ENCODE measurements at regions not wholly inside any gene's neighbourhood (a gene's known extent, or its start where the extent isn't known, plus 50 kb on each side); places are given as distances from the start of the nearest gene placed in this dataset.

GRCh38 chr4:155468282-155468681 lies 91.5 kb upstream of the MAP9 start:
- H2BK120ac ChIP-seq (ENCODE audit: low read depth, low read length, poor library complexity, severe bottlenecking): no peak overlapping the region
- H3K27ac ChIP-seq (ENCODE audit: insufficient read length, low read depth, low read length): no peak overlapping the region
- no peak overlapping the region for H2AFZ ChIP-seq (ENCODE audit: low read length)
- no peaks in the 10 kb centered on the region for H3K79me2 ChIP-seq (ENCODE audit: insufficient read depth, low read length)
- H2AK5ac ChIP-seq (ENCODE audit: insufficient read length, low read length): no peak overlapping the region
- no peaks in the 10 kb centered on the region for H3K23me2 ChIP-seq (ENCODE audit: insufficient read length, low read depth, low read length, poor library complexity, severe bottlenecking)
- no peak overlapping the region for H2BK15ac ChIP-seq (ENCODE audit: low read depth, low read length)
- no peak overlapping the region for H3T11ph ChIP-seq (ENCODE audit: low read length)
- H3K18ac ChIP-seq (ENCODE audit: insufficient read length, low read depth, low read length): no peak overlapping the region
- no peaks in the 10 kb centered on the region for H4K20me1 ChIP-seq (ENCODE audit: control insufficient read depth, insufficient read depth, insufficient read length)
- no peak overlapping the region for H3K14ac ChIP-seq (ENCODE audit: insufficient read depth, low read length)
- no peak overlapping the region for H3K56ac ChIP-seq (ENCODE audit: insufficient read length, low read depth, low read length)
- no peak overlapping the region for H4K8ac ChIP-seq (replicated peaks; ENCODE audit: insufficient read length, low read depth, low read length)
- H3K27me3 ChIP-seq (ENCODE audit: insufficient read depth, low read length): no peaks in the 10 kb centered on the region
- no CpG with 5 or more reads among the region's 1 CpG for WGBS (ENCODE audit: extremely low coverage, insufficient read length, low lambda C conversion rate)
- no peak overlapping the region for H3K23ac ChIP-seq (ENCODE audit: insufficient read length, low read depth, low read length)
- no peak overlapping the region for H3K4me2 ChIP-seq (ENCODE audit: insufficient read depth, insufficient read length, low read length)
- no peak overlapping the region for H2BK12ac ChIP-seq (ENCODE audit: insufficient read length, low read depth, low read length)
- no peaks in the 10 kb centered on the region for H3K9me3 ChIP-seq (ENCODE audit: control insufficient read depth, low read depth, low read length)
- H3K9ac ChIP-seq (ENCODE audit: extremely low read depth, insufficient read length, low read length): no peak overlapping the region
- H4K5ac ChIP-seq (ENCODE audit: insufficient read length, low read depth, low read length): no peak overlapping the region
- H3K4ac ChIP-seq (ENCODE audit: low read depth, low read length): no peak overlapping the region
- H4K91ac ChIP-seq (ENCODE audit: insufficient read length, low read depth, low read length): no peak overlapping the region
- Mint-ChIP-seq H3K9me3 (no peaks in the 10 kb centered on the region), H3K4me3 (no peak overlapping the region), H3K27ac (no peak overlapping the region), H3K27me3 (ENCODE audit: low read depth) (peaks cover 3% of the 10 kb centered on the region), H3K4me1 (no peaks in the 10 kb centered on the region), H3K36me3 (ENCODE audit: insufficient read depth in 1 of 3, low read depth in 3 of 3) (no peaks in the 10 kb centered on the region)
- TF ChIP-seq CTCF (conservative IDR thresholded peaks at IDR 0.05): no peak
- H3K4me1 ChIP-seq (ENCODE audit: insufficient read depth, low read length): 0 out of 2 replicates have a peak, but pooled peaks cover 4% of the 10 kb centered on the region
- DNase-seq: no peak
- no peak overlapping the region for H2BK20ac ChIP-seq (ENCODE audit: low read depth, low read length, poor library complexity, severe bottlenecking)
- H2BK5ac ChIP-seq (ENCODE audit: insufficient read length, low read length): no peak overlapping the region
- no peaks in the 10 kb centered on the region for H3K79me1 ChIP-seq (ENCODE audit: insufficient read depth, low read depth, low read length, poor library complexity, severe bottlenecking)

All from H9 (cell line).